NCI-H526 treated with DMSO at 0.1 percent for 48 hours (cell line): ENCODE measurements at regions not wholly inside any gene's neighbourhood (a gene's known extent, or its start where the extent isn't known, plus 50 kb on each side); places are given as distances from the start of the nearest gene placed in this dataset.

Experiments used
- DNase-seq: peaks from one replicate; lab custom pipeline; 2025; lab: John Stamatoyannopoulos, UW

DNA sequence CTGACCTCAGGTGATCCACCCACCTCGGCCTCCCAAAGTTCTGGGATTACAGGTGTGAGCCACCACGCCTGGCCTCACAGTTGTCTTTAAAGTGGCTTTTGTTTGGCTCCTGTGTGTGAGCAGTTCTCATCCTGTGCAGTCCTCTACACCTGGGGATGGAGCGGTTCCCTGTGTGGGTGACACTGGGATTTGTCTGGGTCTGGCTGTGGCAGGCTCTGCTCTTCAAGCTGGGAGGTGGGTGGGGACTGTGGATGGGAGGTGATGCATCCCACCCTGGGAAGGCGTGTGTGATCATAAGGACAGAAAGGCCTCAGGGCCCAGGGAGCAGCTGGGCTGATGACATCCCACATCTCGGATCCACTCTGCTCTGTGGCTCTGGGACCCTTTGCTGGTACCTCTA is 1266.8 kb downstream of the BRD1 start:
- no peak for DNase-seq

DNA sequence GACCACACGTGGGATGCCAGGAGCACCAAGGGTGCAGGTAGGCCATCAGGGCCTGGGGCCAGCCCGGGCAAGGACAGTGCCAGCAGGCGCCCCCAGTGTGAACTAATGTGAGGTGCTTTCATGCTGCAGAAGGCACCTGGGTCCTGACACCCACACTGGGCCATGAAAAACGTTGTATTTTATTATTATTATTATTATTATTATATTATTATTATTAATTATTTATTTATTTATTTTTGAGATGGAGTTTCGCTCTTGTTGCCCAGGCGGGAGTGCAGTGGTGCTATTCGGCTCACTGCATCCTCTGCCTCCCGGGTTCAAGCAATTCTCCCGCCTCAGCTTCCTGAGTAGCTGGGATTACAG is 1267.3 kb downstream of the BRD1 start:
- DNase-seq = no peak

- DNase-seq = no peak
Measured at GRCh38 chr22:48559647-48560388, 1267.9 kb downstream of the BRD1 start.

- no peak for DNase-seq
Measured at GRCh38 chr22:48558606-48559402, 1268.9 kb downstream of the BRD1 start.

DNA sequence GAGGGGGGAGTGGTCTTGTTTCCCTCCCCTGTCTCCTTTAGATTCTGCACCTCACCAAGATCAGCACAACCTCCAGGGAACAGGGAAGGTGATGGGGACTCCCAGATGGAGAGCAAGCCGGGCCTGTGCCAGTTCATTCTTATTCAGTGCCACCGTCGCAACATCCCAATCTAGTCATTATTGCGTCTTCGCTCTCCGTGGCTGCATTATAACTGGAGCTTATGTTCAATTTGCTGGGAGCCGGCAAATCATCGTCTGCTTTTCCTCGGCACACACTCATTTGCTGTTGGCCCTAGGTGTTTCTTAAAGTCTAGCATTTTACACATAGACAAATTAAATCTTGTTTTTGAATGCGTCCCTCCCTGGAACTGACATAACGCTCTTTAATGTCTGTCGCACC is 1269.7 kb downstream of the BRD1 start:
- no peak for DNase-seq

DNA sequence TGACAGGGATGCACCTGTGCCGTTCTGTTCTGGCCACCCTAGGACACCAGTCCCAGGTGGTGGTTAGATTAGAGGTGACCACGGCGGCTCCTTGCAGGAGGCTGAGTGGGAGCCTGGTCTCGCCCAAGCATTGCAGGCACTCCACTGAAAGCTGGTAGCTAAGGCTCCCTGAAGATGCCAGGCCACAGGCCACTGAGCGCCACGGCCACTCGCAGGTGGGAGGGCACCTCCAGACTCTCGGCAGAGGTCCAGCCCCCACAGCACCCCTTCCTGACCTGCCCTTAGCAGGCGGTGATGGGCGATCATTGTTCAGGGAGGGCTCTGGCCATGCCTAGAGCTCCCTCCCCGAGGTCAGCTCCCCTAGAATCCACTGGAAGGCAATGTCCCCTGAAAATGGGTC is 1270.2 kb downstream of the BRD1 start:
- DNase-seq = no peak

DNA sequence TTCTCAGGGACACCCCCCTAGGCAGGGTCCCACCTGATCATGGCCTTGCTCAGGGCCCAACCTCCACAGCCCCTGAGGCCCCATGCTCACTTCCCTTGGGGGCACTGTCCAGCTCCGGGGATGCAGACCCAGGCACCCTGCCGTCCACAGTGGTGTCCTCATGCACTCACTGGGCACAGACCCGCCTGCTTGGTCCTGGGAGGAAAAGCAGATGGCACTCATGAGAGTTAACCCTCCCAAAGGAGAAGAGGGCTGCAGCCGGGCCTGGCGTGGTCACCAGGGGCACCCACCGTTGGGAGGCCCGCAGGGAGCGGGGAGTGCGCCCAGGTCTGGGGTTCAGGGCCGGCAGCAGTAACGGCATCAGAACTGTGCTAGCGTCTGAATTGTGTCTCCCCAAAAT is 1270.9 kb downstream of the BRD1 start:
- DNase-seq = no peak

DNA sequence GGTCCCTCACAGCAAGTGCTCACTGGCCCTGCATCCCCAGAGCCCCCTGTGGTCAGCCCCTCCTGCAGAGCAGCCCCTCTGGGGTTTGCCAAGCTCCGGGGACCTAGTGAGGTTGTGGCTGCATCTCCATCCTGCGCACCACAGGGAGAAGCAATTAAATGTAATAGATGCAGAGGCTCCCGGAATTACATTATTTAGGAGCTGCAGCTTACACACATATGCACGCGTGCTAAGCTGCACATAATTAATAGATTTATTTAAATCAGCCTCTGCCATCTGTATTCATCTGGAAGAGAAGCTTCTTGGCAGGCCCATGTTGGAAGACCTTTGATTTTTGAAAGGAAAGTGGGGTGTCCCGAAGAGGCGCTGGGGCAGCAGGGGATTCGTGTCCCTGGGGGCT is 1271.5 kb downstream of the BRD1 start:
- no peak for DNase-seq

GRCh38 chr22:48555606-48556005 is 1272.1 kb downstream of the BRD1 start:
- DNase-seq = no peak

- peak; percentile 6 for DNase-seq
Measured at GRCh38 chr22:48554893-48555572, 1272.6 kb downstream of the BRD1 start.

DNA sequence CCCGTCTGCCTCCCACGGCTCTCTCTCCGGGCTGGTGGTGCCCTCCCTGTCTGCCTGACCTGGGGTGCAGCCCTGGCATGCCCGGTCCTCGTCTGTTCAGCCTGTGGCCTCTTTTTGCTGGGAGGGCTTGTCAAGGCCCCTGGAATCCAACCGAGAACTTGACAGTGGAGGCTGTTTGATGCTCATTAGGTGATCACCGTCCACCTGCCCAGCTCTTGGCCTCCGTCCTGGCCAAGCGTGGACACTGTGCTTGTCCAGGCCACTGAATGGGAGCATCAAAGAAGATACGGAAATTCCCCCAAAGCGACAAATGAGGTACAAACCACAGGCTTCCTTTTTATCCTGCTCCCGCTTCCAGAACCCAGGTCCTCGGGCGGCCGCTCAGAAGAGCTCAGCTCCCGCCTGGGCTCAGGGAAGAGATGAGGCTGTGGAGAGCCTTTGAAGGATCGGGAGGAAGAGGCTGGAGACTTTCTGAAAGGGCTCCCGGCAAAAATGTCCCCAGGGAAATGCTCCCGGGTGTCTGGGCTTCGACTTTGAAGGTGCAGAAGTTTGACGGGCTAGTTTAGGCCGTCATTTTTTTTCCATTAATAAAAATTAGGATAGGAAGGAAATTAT is 1273.9 kb downstream of the BRD1 start:
- DNase-seq = no peak

DNA sequence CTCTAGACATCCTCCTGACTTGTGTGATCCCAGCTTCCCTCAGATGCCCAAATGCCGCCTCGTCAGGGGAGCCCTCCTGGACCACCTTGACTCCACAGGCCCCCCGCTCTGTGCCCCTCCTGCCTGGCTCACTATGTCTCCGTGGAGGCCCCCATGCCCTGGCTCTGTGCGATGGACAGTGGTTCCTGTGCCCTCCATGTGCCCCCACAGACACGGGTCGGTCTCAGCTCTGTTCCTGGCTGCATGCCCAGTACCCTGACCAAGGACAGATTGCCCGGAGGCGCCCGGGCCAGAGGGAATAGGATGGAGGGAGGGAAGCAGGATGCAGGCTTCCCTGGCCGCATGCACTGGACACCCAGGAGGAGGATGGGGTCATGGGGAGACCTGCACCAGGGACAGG is 1274.6 kb downstream of the BRD1 start:
- no peak for DNase-seq

GRCh38 chr22:48551716-48552268 is 1275.9 kb downstream of the BRD1 start:
- DNase-seq = no peak

DNA sequence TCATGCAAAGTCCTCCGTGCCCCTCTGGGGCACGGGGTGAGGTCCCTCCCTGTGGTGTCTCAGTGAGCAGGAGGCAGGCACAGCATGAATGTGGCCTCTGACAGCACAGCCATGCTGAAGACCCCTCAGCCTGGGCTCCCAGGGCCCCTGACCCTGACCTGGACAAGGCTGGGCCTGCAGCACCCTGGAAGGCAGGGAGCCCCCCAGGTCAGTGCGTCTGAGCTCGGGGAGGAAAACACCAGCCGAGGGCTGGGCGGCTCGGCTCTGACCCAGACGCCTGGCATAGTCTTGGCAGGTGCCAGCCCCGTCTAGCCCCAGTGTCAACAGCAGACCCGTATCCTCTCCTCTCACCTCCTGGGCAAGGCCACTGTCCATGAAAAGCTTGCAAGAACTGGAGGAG is 1276.6 kb downstream of the BRD1 start:
- no peak for DNase-seq

DNA sequence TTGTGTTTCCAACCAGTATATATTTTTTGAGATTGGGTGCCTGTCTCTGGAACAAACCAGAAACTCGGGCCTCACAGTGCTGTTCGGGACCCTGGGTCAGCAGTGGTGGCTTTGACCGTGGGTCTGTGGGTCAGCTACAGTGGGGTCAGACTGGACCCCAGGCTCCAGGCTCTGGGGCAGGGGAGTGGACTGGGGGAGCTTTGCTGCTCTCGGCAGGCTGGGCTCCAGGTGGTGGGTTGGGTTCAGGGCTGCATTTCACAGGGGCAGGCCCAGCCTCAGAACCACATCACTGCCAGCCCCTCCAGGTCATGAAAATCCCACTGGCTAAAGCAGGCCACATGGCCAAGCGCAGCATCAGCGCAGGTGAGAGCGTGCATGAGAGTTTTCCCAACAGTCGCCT is 1279.3 kb downstream of the BRD1 start:
- DNase-seq = no peak

GRCh38 chr22:48547971-48548370 is 1279.7 kb downstream of the BRD1 start:
- DNase-seq = no peak

GRCh38 chr22:48546653-48547424 is 1280.8 kb downstream of the BRD1 start:
- DNase-seq = no peak

DNA sequence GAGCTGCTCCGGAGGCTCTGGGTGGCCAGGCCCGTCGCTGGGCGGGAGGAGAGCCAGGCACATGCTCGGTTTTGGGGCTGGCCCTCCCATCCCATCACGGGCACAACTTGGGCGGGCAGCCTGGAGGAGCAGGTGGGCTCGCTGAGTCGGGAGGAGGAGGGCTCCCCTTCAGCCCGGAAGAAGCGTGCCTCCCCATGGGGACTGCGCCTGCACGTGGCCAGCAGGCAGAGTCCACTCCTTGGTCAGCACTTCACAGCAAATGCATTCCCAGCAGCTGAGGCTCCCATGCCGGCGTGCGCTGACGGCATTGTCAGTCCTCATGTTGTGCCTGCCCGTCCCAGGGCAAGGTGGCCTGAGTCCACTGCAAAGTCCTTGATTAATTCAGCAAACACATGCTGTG is 1281.7 kb downstream of the BRD1 start:
- DNase-seq = no peak

- no peak for DNase-seq
Measured at GRCh38 chr22:48541401-48542098, 1286.1 kb downstream of the BRD1 start.

DNA sequence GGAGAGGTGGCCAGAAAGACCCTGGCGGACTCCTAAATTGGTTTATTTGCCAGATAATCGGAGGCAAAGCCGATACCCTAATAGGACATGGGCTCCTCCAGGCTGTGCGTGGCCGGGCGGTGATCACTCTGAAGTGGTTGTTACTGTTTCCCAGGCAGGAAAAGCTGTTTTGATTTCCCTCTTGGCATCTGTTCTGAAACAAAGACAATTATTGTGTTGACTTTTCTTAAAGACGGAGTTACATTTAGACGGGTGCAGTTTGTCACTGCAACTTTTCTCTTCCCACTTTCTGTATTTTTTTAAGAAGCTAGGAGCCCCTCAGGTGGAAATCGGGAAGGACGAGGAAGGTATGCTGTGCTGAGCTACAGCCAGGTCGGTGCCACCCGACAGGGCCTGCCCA is 1288.4 kb downstream of the BRD1 start:
- DNase-seq = no peak

GRCh38 chr22:48538291-48538820 is 1289.3 kb downstream of the BRD1 start:
- DNase-seq = no peak
